Endothelial cell of umbilical vein (primary cell): ENCODE measurements at regions not wholly inside any gene's neighbourhood (a gene's known extent, or its start where the extent isn't known, plus 50 kb on each side); places are given as distances from the start of the nearest gene placed in this dataset.

ENCODE experiments used
- POLR2A ChIP-seq: IDR thresholded peaks from 2 replicates; pipeline ENCODE4 v1.6.1; 2012; ENCODE audit warnings: low read depth, mild to moderate bottlenecking, control low read depth, low read length
- TF ChIP-seq, protein P1 (sequence below), 2 donors: IDR thresholded peaks; 1 replicate in 1 of 2; 2 replicates in 1 of 2; pipeline ENCODE4 v1.5.1; 2011; ENCODE audit warnings: low read length in 2 of 2, mild to moderate bottlenecking in 2 of 2, moderate library complexity in 2 of 2, control low read depth in 1 of 2, inconsistent platforms in 1 of 2, low read depth in 1 of 2; ENCODE audit not compliant: insufficient read depth in 1 of 2; ENCODE audit errors: extremely low read depth in 1 of 2
- TF ChIP-seq, protein P2 (sequence below): IDR thresholded peaks from 2 replicates; pipeline ENCODE4 v1.6.1; 2011; ENCODE audit not compliant: insufficient read depth, insufficient read length

DNA sequence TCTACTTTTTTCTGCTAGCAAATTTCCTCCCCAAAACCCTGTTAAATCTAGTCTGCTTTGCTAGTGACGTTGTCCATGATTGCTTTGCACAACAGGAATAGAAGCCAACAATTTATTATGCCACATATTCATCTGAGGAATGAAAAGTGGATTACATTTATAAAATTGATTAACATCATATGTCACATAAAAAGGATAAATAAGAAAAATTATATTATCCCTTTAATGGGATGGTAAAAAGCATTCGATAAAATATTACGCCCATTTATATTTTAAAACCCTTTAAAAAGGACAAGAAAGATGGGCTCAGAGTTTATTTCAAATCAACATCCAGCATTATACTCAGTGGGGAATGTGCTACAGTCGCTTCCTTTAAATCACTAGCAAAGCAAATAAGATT, 991.7 kb downstream of the DIAPH3 start:
- TF ChIP-seq, protein P1, sequence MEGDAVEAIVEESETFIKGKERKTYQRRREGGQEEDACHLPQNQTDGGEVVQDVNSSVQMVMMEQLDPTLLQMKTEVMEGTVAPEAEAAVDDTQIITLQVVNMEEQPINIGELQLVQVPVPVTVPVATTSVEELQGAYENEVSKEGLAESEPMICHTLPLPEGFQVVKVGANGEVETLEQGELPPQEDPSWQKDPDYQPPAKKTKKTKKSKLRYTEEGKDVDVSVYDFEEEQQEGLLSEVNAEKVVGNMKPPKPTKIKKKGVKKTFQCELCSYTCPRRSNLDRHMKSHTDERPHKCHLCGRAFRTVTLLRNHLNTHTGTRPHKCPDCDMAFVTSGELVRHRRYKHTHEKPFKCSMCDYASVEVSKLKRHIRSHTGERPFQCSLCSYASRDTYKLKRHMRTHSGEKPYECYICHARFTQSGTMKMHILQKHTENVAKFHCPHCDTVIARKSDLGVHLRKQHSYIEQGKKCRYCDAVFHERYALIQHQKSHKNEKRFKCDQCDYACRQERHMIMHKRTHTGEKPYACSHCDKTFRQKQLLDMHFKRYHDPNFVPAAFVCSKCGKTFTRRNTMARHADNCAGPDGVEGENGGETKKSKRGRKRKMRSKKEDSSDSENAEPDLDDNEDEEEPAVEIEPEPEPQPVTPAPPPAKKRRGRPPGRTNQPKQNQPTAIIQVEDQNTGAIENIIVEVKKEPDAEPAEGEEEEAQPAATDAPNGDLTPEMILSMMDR (IDR thresholded peaks at IDR 0.05; ENCODE audit: extremely low read depth in 1 of 2, insufficient read depth in 1 of 2, low read depth in 1 of 2, low read length in 2 of 2): no peak
- TF ChIP-seq POLR2A: no peak
- TF ChIP-seq, protein P2, sequence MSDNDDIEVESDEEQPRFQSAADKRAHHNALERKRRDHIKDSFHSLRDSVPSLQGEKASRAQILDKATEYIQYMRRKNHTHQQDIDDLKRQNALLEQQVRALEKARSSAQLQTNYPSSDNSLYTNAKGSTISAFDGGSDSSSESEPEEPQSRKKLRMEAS: no peak
